ENCODE measurements at regions not wholly inside any gene's neighbourhood (a gene's known extent, or its start where the extent isn't known, plus 50 kb on each side); places are given as distances from the start of the nearest gene placed in this dataset.

DNA sequence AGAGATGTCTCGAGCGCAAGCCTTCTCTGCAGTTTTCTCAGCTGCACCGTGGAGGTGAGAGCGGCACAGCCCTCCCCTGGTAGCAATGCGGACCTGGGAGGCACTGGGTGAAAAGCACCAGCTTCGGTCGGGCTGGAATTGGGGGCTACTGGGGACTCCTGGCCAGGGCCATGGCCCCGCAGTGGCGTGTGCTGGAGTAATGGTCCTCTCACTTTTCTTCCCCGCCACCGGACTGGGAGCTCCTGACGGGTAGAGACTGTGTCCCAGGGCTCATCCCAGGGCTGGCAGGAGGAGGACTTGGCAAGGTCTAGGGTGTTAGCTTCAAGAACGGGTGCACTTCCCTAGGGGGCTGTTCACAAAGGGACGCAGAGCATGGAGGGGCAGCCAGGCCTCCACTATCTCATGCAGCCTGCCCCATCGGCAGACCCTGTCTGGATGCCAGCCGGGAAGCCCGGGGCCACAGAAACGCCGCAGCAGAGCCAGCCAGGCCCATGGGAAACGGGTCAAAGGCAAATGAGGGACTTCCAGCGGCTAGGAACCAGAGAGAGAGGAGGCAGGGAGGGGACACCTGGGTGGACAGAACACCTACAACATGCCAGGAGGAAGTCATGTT is 92.6 kb upstream of the MVB12B start:
- no peak overlapping the region for H3K27ac ChIP-seq (ENCODE audit: control insufficient read depth, insufficient read depth, low read length)
- H4K20me1 ChIP-seq (ENCODE audit: control insufficient read depth, extremely low read depth, insufficient read depth, low read length) = no peaks in the 10 kb centered on the region
- FAIRE-seq = no peak
- TF ChIP-seq, protein P1, sequence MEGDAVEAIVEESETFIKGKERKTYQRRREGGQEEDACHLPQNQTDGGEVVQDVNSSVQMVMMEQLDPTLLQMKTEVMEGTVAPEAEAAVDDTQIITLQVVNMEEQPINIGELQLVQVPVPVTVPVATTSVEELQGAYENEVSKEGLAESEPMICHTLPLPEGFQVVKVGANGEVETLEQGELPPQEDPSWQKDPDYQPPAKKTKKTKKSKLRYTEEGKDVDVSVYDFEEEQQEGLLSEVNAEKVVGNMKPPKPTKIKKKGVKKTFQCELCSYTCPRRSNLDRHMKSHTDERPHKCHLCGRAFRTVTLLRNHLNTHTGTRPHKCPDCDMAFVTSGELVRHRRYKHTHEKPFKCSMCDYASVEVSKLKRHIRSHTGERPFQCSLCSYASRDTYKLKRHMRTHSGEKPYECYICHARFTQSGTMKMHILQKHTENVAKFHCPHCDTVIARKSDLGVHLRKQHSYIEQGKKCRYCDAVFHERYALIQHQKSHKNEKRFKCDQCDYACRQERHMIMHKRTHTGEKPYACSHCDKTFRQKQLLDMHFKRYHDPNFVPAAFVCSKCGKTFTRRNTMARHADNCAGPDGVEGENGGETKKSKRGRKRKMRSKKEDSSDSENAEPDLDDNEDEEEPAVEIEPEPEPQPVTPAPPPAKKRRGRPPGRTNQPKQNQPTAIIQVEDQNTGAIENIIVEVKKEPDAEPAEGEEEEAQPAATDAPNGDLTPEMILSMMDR (optimal IDR thresholded peaks at IDR 0.05 in 1 of 3, IDR thresholded peaks at IDR 0.05 in 1 of 3, conservative IDR thresholded peaks at IDR 0.05 in 1 of 3; ENCODE audit: extremely low read depth in 1 of 3, insufficient read depth in 2 of 3, low read length in 3 of 3) = no peak
- TF ChIP-seq EZH2 (IDR thresholded peaks at IDR 0.05; ENCODE audit: low read length) = no peak
- H3K36me3 ChIP-seq (ENCODE audit: control insufficient read depth in 2 of 2, extremely low read depth in 1 of 2, insufficient read depth in 2 of 2, low read length in 2 of 2) = no peaks in the 10 kb centered on the region
- H2AFZ ChIP-seq (ENCODE audit: control insufficient read depth, low read length) = no peak overlapping the region
- H3K4me3 ChIP-seq (ENCODE audit: control insufficient read depth in 2 of 3, extremely low read depth in 1 of 3, insufficient read depth in 2 of 3, low read depth in 1 of 3, low read length in 3 of 3) = no peak overlapping the region
- no peak overlapping the region for H3K9ac ChIP-seq (ENCODE audit: control insufficient read depth, extremely low read depth, insufficient read depth, low read length)
- H3K4me1 ChIP-seq (ENCODE audit: control insufficient read depth, extremely low read depth, insufficient read depth, low read length) = no peaks in the 10 kb centered on the region
- no peak overlapping the region for H3K4me2 ChIP-seq (ENCODE audit: control insufficient read depth, extremely low read depth, insufficient read depth, low read depth, low read length)
- dilution Hi-C loops (cut with MboI; ENCODE audit: extremely low pct_ligation_motif_present, low sequenced_read_pairs) = no loop called here
- no peaks in the 10 kb centered on the region for H3K79me2 ChIP-seq (ENCODE audit: control insufficient read depth, insufficient read depth, low read length)
- H3K27me3 ChIP-seq (ENCODE audit: control insufficient read depth, extremely low read depth, insufficient read depth, low read length) = no peaks in the 10 kb centered on the region
- no peaks in the 10 kb centered on the region for H3K9me1 ChIP-seq (ENCODE audit: control insufficient read depth, extremely low read depth, insufficient read depth, low read length)
- no peaks in the 10 kb centered on the region for H3K9me3 ChIP-seq (ENCODE audit: control insufficient read depth, low read depth, low read length)
- DNase-seq (ENCODE audit: low read depth, low spot score) = no peak

DNA sequence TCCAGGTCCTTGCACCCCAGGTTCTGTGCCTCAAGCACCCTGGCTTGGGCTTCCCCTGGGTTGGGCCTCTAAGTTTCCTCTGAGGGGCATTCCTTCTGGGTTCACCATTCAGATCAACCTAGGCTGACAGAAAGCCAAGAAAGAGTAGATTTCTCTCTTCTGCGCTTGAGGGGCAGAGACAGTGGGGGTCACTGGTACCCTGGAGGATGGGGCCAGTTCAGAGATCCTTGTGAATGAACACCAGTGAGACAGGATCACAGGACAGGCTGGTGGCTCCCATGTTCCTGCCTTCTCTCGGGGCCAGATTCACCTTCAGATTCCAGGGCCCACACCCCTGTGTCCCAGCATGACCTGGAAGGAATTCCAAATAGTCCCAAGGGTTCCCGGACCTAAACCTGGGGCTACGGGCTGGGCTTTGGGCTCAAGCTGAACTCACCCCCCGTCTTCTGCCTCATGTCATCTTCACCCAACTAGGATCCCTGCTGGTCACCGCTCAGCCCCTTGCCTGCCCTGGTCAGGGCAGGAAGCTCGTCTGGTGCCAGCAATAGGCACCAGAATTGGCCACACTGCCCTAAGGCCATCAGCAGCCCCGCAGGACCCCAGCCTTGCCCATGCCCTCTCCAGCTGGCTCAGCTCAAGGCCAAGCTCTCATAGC is 91.8 kb upstream of the MVB12B start:
- Histone ChIP-seq H3K27ac (ENCODE audit: control insufficient read depth, insufficient read depth, low read length) (no peak overlapping the region), H3K79me2 (ENCODE audit: control insufficient read depth, insufficient read depth, low read length) (no peaks in the 10 kb centered on the region), H3K9me3 (ENCODE audit: control insufficient read depth, low read depth, low read length) (no peaks in the 10 kb centered on the region), H3K27me3 (ENCODE audit: control insufficient read depth, extremely low read depth, insufficient read depth, low read length) (no peaks in the 10 kb centered on the region), H3K9me1 (ENCODE audit: control insufficient read depth, extremely low read depth, insufficient read depth, low read length) (no peaks in the 10 kb centered on the region), H4K20me1 (ENCODE audit: control insufficient read depth, extremely low read depth, insufficient read depth, low read length) (no peaks in the 10 kb centered on the region), H3K4me1 (ENCODE audit: control insufficient read depth, extremely low read depth, insufficient read depth, low read length) (no peaks in the 10 kb centered on the region), H3K4me3 (ENCODE audit: control insufficient read depth in 2 of 3, extremely low read depth in 1 of 3, insufficient read depth in 2 of 3, low read depth in 1 of 3, low read length in 3 of 3) (no peak overlapping the region), H2AFZ (ENCODE audit: control insufficient read depth, low read length) (no peak overlapping the region), H3K36me3 (ENCODE audit: control insufficient read depth in 2 of 2, extremely low read depth in 1 of 2, insufficient read depth in 2 of 2, low read length in 2 of 2) (no peaks in the 10 kb centered on the region), H3K4me2 (ENCODE audit: control insufficient read depth, extremely low read depth, insufficient read depth, low read depth, low read length) (no peak overlapping the region), H3K9ac (ENCODE audit: control insufficient read depth, extremely low read depth, insufficient read depth, low read length) (no peak overlapping the region)
- DNase-seq (ENCODE audit: low read depth, low spot score) = no peak
- FAIRE-seq = no peak
- TF ChIP-seq, protein P1 (optimal IDR thresholded peaks at IDR 0.05 in 1 of 3, IDR thresholded peaks at IDR 0.05 in 1 of 3, conservative IDR thresholded peaks at IDR 0.05 in 1 of 3; ENCODE audit: extremely low read depth in 1 of 3, insufficient read depth in 2 of 3, low read length in 3 of 3) = no peak
- TF ChIP-seq EZH2 (IDR thresholded peaks at IDR 0.05; ENCODE audit: low read length) = no peak
- dilution Hi-C loops (cut with MboI; ENCODE audit: extremely low pct_ligation_motif_present, low sequenced_read_pairs) = no loop called here
